Frontal cortex (tissue), 3 donors: ENCODE measurements at regions not wholly inside any gene's neighbourhood (a gene's known extent, or its start where the extent isn't known, plus 50 kb on each side); places are given as distances from the start of the nearest gene placed in this dataset.
A peak's percentile ranks its signal among the peaks of the same experiment; 100 is the strongest.

ENCODE experiments used
- DNase-seq, 2 donors: peaks; one replicate each; pipeline ENCODE4 v3.0.0; 2012; ENCODE audit warnings: low spot score in 2 of 2
- FAIRE-seq: peaks from 2 replicates; lab custom pipeline; 2012; peaks lifted over from hg19 to GRCh38; lab: Jason Lieb, UNC
- donor health status: control.
- donor health status: control.
- donor health status: control.

GRCh38 chr2:12953596-12953995 is 236.9 kb downstream of the TRIB2 start:
- FAIRE-seq (no peak), DNase-seq (no peak)

- no peak for FAIRE-seq
- DNase-seq: no peak
Observed at GRCh38 chr2:12955864-12956263, 239.1 kb downstream of the TRIB2 start.

- DNase-seq (no peak), FAIRE-seq (no peak)
Observed at GRCh38 chr2:12957251-12957650, 240.5 kb downstream of the TRIB2 start.

GRCh38 chr2:12959935-12960334 is 243.2 kb downstream of the TRIB2 start:
- FAIRE-seq (no peak), DNase-seq (no peak)

GRCh38 chr2:12960671-12961070 is 243.9 kb downstream of the TRIB2 start:
- no peak for FAIRE-seq
- DNase-seq: no peak

GRCh38 chr2:12964904-12965539 is 248.3 kb downstream of the TRIB2 start:
- DNase-seq: no peak
- FAIRE-seq: no peak

- DNase-seq: peak; percentile 1 to 11
- no peak for FAIRE-seq
Observed at GRCh38 chr2:12965540-12966269, 249.0 kb downstream of the TRIB2 start.

GRCh38 chr2:12967804-12968203 is 251.1 kb downstream of the TRIB2 start:
- FAIRE-seq (no peak), DNase-seq (no peak)

- FAIRE-seq (no peak), DNase-seq (no peak)
Observed at GRCh38 chr2:12968399-12968798, 251.7 kb downstream of the TRIB2 start.

GRCh38 chr2:12970861-12971260 is 254.1 kb downstream of the TRIB2 start:
- FAIRE-seq: no peak
- no peak for DNase-seq

- no peak for FAIRE-seq
Observed at GRCh38 chr2:12971581-12972365, 255.0 kb downstream of the TRIB2 start.

GRCh38 chr2:12978066-12978835 is 261.5 kb downstream of the TRIB2 start:
- DNase-seq (no peak), FAIRE-seq (no peak)

More at GRCh38 chr2:12971581-12972365, 255.0 kb downstream of the TRIB2 start:
- no peak for DNase-seq

- no peak for DNase-seq
- no peak for FAIRE-seq
Observed at GRCh38 chr2:12979066-12979465, 262.3 kb downstream of the TRIB2 start.

GRCh38 chr2:12980817-12981216 is 264.1 kb downstream of the TRIB2 start:
- DNase-seq: no peak
- FAIRE-seq: no peak

GRCh38 chr2:12982149-12982584 is 265.4 kb downstream of the TRIB2 start:
- DNase-seq (no peak), FAIRE-seq (no peak)

- FAIRE-seq (no peak), DNase-seq (no peak)
Observed at GRCh38 chr2:12987246-12987645, 270.5 kb downstream of the TRIB2 start.

GRCh38 chr2:12988279-12988678 is 271.5 kb downstream of the TRIB2 start:
- no peak for FAIRE-seq
- no peak for DNase-seq

- FAIRE-seq (no peak), DNase-seq (no peak)
Observed at GRCh38 chr2:12990523-12990922, 273.8 kb downstream of the TRIB2 start.

- FAIRE-seq (no peak), DNase-seq (no peak)
Observed at GRCh38 chr2:12998685-12999084, 281.9 kb downstream of the TRIB2 start.
